HepG2 (cell line): ENCODE measurements at regions not wholly inside any gene's neighbourhood (a gene's known extent, or its start where the extent isn't known, plus 50 kb on each side); places are given as distances from the start of the nearest gene placed in this dataset.

ENCODE experiments used
- ATAC-seq: fragments of 200-7000 bp; cut with Tn5 transposase; 3 replicates; pipeline ENCODE4 v1.9.1; 2020; ENCODE audit warnings: mild to moderate bottlenecking, moderate library complexity
- BruUV-seq: library from RNA; stranded (reverse); fragments of 400-500 nt; replicated peaks from 2 replicates; lab custom pipeline; 2021; lab: Mats Ljungman, UMichigan
- CTCF ChIA-PET: fragments of 300-600 bp; formaldehyde crosslinking; extraction: SDS; loops from one replicate; lab custom pipeline; 2021; ENCODE audit warnings: low total read pairs, inconsistent platforms, low intra/inter-chr PET ratio; lab: Yijun Ruan, JAX
- POLR2A ChIA-PET: fragments of 350-600 bp; sonication (Branson Sonifier 250); formaldehyde crosslinking; loops from one replicate; lab custom pipeline; 2020; ENCODE audit warnings: antibody characterized with exemption, inconsistent platforms; lab: Yijun Ruan, JAX
- DNase-seq: peaks from one replicate; pipeline ENCODE4 v3.0.0-alpha.2; 2015; ENCODE audit warnings: low spot score
- FAIRE-seq: peaks from 3 replicates; lab custom pipeline; 2011; peaks lifted over from hg19 to GRCh38; lab: Jason Lieb, UNC
- H2AFZ ChIP-seq: one replicate; pipeline ENCODE4 v1.6.1; 2011; ENCODE audit warnings: low read length, inconsistent platforms
- H3K27ac ChIP-seq: fragments of 300-600 bp; 3 replicates; pipeline ENCODE4 v1.8.0; 2011; ENCODE audit warnings: mixed run types, mild to moderate bottlenecking, mixed read lengths, low read length, inconsistent platforms; ENCODE audit not compliant: insufficient read depth; ENCODE audit errors: extremely low read length
- H3K27me3 ChIP-seq, 2 experiments: fragments of 200-600 bp in 1 of 2; 2 replicates in 1 of 2; 3 replicates in 1 of 2; pipeline versions ENCODE4 v1.6.0 to v1.8.0; 2011; ENCODE audit warnings: low read length in 2 of 2, mild to moderate bottlenecking in 2 of 2, moderate library complexity in 2 of 2, inconsistent platforms in 1 of 2; ENCODE audit not compliant: insufficient read depth in 2 of 2, control insufficient read depth in 1 of 2
- H3K36me3 ChIP-seq, 2 experiments: fragments of 200-600 bp in 1 of 2; replicated peaks in 1 of 2; 2 replicates in 1 of 2; 3 replicates in 1 of 2; pipeline versions ENCODE4 v1.5.1 to v1.8.0; 2011; ENCODE audit warnings: low read length in 2 of 2, inconsistent platforms in 1 of 2; ENCODE audit not compliant: insufficient read depth in 2 of 2, control insufficient read depth in 1 of 2
- H3K4me1 ChIP-seq: 2 replicates; pipeline ENCODE4 v1.5.1; 2012; ENCODE audit warnings: low read length, inconsistent platforms; ENCODE audit not compliant: insufficient read depth
- H3K4me2 ChIP-seq: 2 replicates; pipeline ENCODE4 v1.6.0; 2011; ENCODE audit warnings: low read depth, low read length, inconsistent platforms
- H3K4me3 ChIP-seq, 3 experiments: fragments of 200-600 bp in 1 of 3; sonication (generic), shearing (Covaris generic) in 1 of 3; replicated peaks in 1 of 3; 2 replicates each; pipeline ENCODE4 v1.5.1; 2011 to 2016; ENCODE audit warnings: low read length in 3 of 3, inconsistent platforms in 2 of 3, low read depth in 2 of 3, mild to moderate bottlenecking in 2 of 3, control low read depth in 1 of 3, mixed read lengths in 1 of 3; ENCODE audit not compliant: insufficient read depth in 1 of 3
- H3K79me2 ChIP-seq: one replicate; pipeline ENCODE4 v1.6.1; 2011; ENCODE audit warnings: low read length, inconsistent platforms; ENCODE audit not compliant: insufficient read depth
- H3K9ac ChIP-seq: 2 replicates; pipeline ENCODE4 v1.6.0; 2011; ENCODE audit warnings: mild to moderate bottlenecking, low read depth, low read length, inconsistent platforms; ENCODE audit not compliant: insufficient read depth
- H3K9me3 ChIP-seq: 2 replicates; pipeline ENCODE4 v1.5.1; 2012; ENCODE audit warnings: mild to moderate bottlenecking, low read length
- H4K20me1 ChIP-seq: 2 replicates; pipeline ENCODE4 v1.6.0; 2011; ENCODE audit warnings: inconsistent platforms, mild to moderate bottlenecking, low read length, moderate library complexity; ENCODE audit not compliant: insufficient read depth
- MAFK ChIP-seq, 2 experiments: IDR thresholded peaks in 1 of 2; conservative IDR thresholded peaks in 1 of 2; 2 replicates each; pipeline ENCODE4 v1.6.1; 2011; ENCODE audit warnings: improper control_type of control experiment in 2 of 2, low read length in 2 of 2
- MATR3 ChIP-seq: sonication (generic); formaldehyde crosslinking; IDR thresholded peaks from 2 replicates; pipeline ENCODE4 v1.4.0; 2020; ENCODE audit warnings: missing genetic modification reagents
- MXD4 ChIP-seq: IDR thresholded peaks from 2 replicates; pipeline ENCODE4 v1.6.1; 2016; ENCODE audit warnings: mild to moderate bottlenecking, missing biosample characterization, missing genetic modification reagents
- MYNN ChIP-seq: sonication (generic); formaldehyde crosslinking; IDR thresholded peaks from 2 replicates; pipeline ENCODE4 v1.4.0; 2020; ENCODE audit warnings: mild to moderate bottlenecking, low read depth, missing genetic modification reagents
- POLR2A ChIP-seq, 2 experiments: IDR thresholded peaks; 2 replicates each; pipeline ENCODE4 v1.6.1; 2011; ENCODE audit warnings: low read depth in 2 of 2, low read length in 2 of 2, mild to moderate bottlenecking in 1 of 2, moderate library complexity in 1 of 2; ENCODE audit not compliant: insufficient read depth in 1 of 2
- POLR2AphosphoS5 ChIP-seq: IDR thresholded peaks from 2 replicates; pipeline ENCODE4 v1.6.1; 2012; ENCODE audit warnings: low read depth, low read length
- POLR2G ChIP-seq: fragments of 200-400 bp; formaldehyde crosslinking; IDR thresholded peaks from 2 replicates; pipeline ENCODE4 v1.6.1; 2018; ENCODE audit warnings: mild to moderate bottlenecking, low read depth, low read length, moderate library complexity
- PPARG ChIP-seq: conservative IDR thresholded peaks from 2 replicates; pipeline ENCODE4 v1.6.1; 2016; ENCODE audit warnings: missing biosample characterization, missing genetic modification reagents
- PRPF4 ChIP-seq: fragments of 200-400 bp; formaldehyde crosslinking; IDR thresholded peaks from 2 replicates; pipeline ENCODE4 v1.6.1; 2016; ENCODE audit warnings: low read length, low read depth; ENCODE audit not compliant: poor library complexity, severe bottlenecking
- RFXANK ChIP-seq: IDR thresholded peaks from 2 replicates; pipeline ENCODE4 v1.6.1; 2016
- ZNF224 ChIP-seq: sonication (generic); formaldehyde crosslinking; IDR thresholded peaks from 2 replicates; pipeline ENCODE4 v1.5.0; 2020; ENCODE audit warnings: mild to moderate bottlenecking, missing genetic modification reagents
- ZNF333 ChIP-seq: sonication (generic); formaldehyde crosslinking; IDR thresholded peaks from 2 replicates; pipeline ENCODE4 v1.4.0; 2020; ENCODE audit warnings: mild to moderate bottlenecking, missing genetic modification reagents, borderline replicate concordance
- ZNF513 ChIP-seq: sonication (generic); formaldehyde crosslinking; conservative IDR thresholded peaks from 2 replicates; pipeline ENCODE4 v1.5.0; 2020; ENCODE audit warnings: missing genetic modification reagents
- ZNF549 ChIP-seq: sonication (generic); formaldehyde crosslinking; IDR thresholded peaks from 2 replicates; pipeline ENCODE4 v1.5.0; 2020; ENCODE audit warnings: missing genetic modification reagents
- ZNF557 ChIP-seq: sonication (generic); formaldehyde crosslinking; IDR thresholded peaks from 2 replicates; pipeline ENCODE4 v1.4.0; 2020; ENCODE audit warnings: missing genetic modification reagents
- ZNF597 ChIP-seq: sonication (generic); formaldehyde crosslinking; IDR thresholded peaks from 2 replicates; pipeline ENCODE4 v1.5.0; 2020; ENCODE audit warnings: missing genetic modification reagents
- ZNF776 ChIP-seq: sonication (generic); formaldehyde crosslinking; IDR thresholded peaks from 2 replicates; pipeline ENCODE4 v1.4.0; 2020; ENCODE audit warnings: mild to moderate bottlenecking, missing genetic modification reagents
- WGBS: methylation state at CpG from one replicate; pipeline ENCODE4 v1.1.6; 2017; ENCODE audit warnings: low lambda C conversion rate; 5-methylcytosine and 5-hydroxymethylcytosine counted together
- in situ Hi-C: cut with HindIII; loops from 2 replicates; pipeline ENCODE4 v1.10.0; 2017; ENCODE audit warnings: low pct_unique_long_range_greater_than_20kb; ENCODE audit not compliant: extremely low pct_ligation_motif_present
- intact Hi-C: fragments of 100-400 bp; cut with micrococcal nuclease; formaldehyde crosslinking; loops from one replicate; pipeline ENCODE4 v1.10.0; 2022; ENCODE audit not compliant: unreplicated experiment
- TF ChIP-seq, protein P1 (sequence below): IDR thresholded peaks from 2 replicates; pipeline ENCODE4 v1.6.1; 2016; ENCODE audit warnings: mild to moderate bottlenecking, missing biosample characterization, missing genetic modification reagents
- TF ChIP-seq, protein P2 (sequence below): sonication (generic); formaldehyde crosslinking; IDR thresholded peaks from 2 replicates; pipeline ENCODE4 v1.5.0; 2020; ENCODE audit warnings: missing genetic modification reagents

DNA sequence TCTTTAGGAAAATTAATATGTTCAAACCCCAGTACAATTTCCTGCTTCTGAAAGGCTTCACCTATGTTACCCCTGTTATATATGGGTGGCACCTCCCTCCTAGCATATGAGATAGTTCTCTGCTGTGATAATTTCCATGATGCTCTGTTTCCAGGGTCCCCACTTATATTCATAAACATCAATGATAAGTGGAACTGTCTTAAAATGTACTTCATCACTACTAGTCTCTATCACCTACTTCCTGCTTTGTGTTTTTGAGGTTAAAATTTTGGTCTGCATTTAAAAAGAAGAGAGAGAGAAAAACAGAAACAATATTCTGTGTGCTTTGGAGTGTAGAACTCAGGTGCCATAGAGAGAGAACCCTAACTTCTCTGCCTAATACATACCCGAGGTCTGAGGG lies 234.7 kb downstream of the HTR1A start:
- FAIRE-seq (no peak), ATAC-seq (no peak), DNase-seq (no peak)
- ChIA-PET CTCF (no interaction called here), POLR2A (no interaction called here)
- H3K27me3 ChIP-seq = no peaks in the 10 kb centered on the region
- TF ChIP-seq MAFK (conservative IDR thresholded peaks at IDR 0.05 in 1 of 2, IDR thresholded peaks at IDR 0.05 in 1 of 2; ENCODE audit: low read length in 2 of 2) (no peak), MATR3 (CRISPR knock-in tag) (no peak), POLR2AphosphoS5 (no peak), POLR2A (IDR thresholded peaks at IDR 0.05; ENCODE audit: insufficient read depth in 1 of 2, low read depth in 2 of 2, low read length in 2 of 2) (no peak), MYNN (CRISPR knock-in tag) (no peak), PPARG (CRISPR knock-in tag) (no peak), ZNF333 (CRISPR knock-in tag) (no peak), MXD4 (CRISPR knock-in tag) (no peak), ZNF549 (CRISPR knock-in tag) (no peak), RFXANK (no peak)
- TF ChIP-seq, protein P1, sequence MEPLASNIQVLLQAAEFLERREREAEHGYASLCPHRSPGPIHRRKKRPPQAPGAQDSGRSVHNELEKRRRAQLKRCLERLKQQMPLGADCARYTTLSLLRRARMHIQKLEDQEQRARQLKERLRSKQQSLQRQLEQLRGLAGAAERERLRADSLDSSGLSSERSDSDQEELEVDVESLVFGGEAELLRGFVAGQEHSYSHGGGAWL (CRISPR knock-in tag) = no peak
- 0% methylated on average over 1 of the region's 1 CpG for WGBS
- no peaks in the 10 kb centered on the region for H3K4me1 ChIP-seq
- H3K4me2 ChIP-seq = no peak overlapping the region
- in situ Hi-C loops (no loop called here), intact Hi-C loops (no loop called here)
- H4K20me1 ChIP-seq = no peaks in the 10 kb centered on the region
- no peaks in the 10 kb centered on the region for H3K36me3 ChIP-seq
- H3K9me3 ChIP-seq = peaks cover 28% of the 10 kb centered on the region; the same call in 1 of the 2 replicates
- H2AFZ ChIP-seq = no peak overlapping the region
- no peak overlapping the region for H3K9ac ChIP-seq
- no peaks in the 10 kb centered on the region for H3K79me2 ChIP-seq
- BruUV-seq = no TSS peak
- no peak overlapping the region for H3K27ac ChIP-seq
- H3K4me3 ChIP-seq = no peak overlapping the region

DNA sequence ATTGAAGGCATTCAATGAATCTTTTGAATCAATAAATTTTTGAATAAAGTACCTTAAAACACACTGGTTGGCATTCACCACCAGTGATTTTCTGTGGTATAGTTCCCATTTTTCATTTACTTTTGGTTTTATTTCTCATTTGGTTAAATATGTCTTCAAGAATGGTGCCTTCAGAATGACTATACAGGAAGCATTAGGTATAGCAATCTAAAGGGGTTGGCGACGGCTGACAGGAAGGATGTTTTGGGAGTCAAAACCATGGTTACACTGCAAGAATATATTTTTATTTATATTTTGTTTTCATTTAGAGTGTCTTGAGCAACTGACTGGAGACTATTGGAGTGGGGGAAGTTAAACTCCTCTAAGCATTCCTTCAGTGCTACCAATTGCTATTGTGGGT lies 235.7 kb downstream of the HTR1A start:
- BruUV-seq = no TSS peak
- peaks cover 29% of the 10 kb centered on the region; the same call in 1 of the 2 replicates for H3K9me3 ChIP-seq
- no peak overlapping the region for H3K4me2 ChIP-seq
- H3K36me3 ChIP-seq = no peaks in the 10 kb centered on the region
- POLR2A ChIA-PET = no interaction called here
- TF ChIP-seq ZNF597 (CRISPR knock-in tag) (no peak), ZNF513 (CRISPR knock-in tag) (no peak), ZNF557 (no peak), ZNF776 (CRISPR knock-in tag) (no peak), POLR2G (no peak), PRPF4 (no peak), ZNF224 (CRISPR knock-in tag) (no peak)
- TF ChIP-seq, protein P2, sequence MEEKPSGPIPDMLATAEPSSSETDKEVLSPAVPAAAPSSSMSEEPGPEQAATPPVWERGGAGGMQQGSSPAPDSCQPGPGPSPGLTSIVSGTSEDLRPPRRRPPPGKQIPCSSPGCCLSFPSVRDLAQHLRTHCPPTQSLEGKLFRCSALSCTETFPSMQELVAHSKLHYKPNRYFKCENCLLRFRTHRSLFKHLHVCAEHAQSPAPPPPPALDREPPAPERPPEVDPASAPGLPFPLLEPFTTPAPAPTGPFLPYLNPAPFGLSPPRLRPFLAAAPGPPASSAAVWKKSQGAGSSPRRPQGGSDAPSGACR (CRISPR knock-in tag) = no peak
- DNase-seq = no peak
- intact Hi-C loops = no loop called here
- no peak for FAIRE-seq
- no peak overlapping the region for H3K9ac ChIP-seq
- H3K4me3 ChIP-seq = no peak overlapping the region
- no peaks in the 10 kb centered on the region for H3K27me3 ChIP-seq
- WGBS = 20% methylated on average over 2 of the region's 2 CpGs
- no peak for ATAC-seq
- in situ Hi-C loops = no loop called here
- no peaks in the 10 kb centered on the region for H3K79me2 ChIP-seq
- no peak overlapping the region for H3K27ac ChIP-seq
- CTCF ChIA-PET = no interaction called here
- H3K4me1 ChIP-seq = no peaks in the 10 kb centered on the region
- no peak overlapping the region for H2AFZ ChIP-seq
- no peaks in the 10 kb centered on the region for H4K20me1 ChIP-seq
